GM12892 (cell line): ENCODE measurements at regions not wholly inside any gene's neighbourhood (a gene's known extent, or its start where the extent isn't known, plus 50 kb on each side); places are given as distances from the start of the nearest gene placed in this dataset.

ENCODE experiments used
- DNase-seq: peaks from one replicate; pipeline ENCODE4 v3.0.0; 2011; ENCODE audit not compliant: insufficient read length
- FAIRE-seq: peaks from 2 replicates; lab custom pipeline; 2011; peaks lifted over from hg19 to GRCh38; lab: Jason Lieb, UNC
- POLR2A ChIP-seq: IDR thresholded peaks from 2 replicates; pipeline ENCODE4 v1.6.1; 2011; ENCODE audit warnings: low read depth, low read length, control low read depth
- POLR2AphosphoS5 ChIP-seq: IDR thresholded peaks from 2 replicates; pipeline ENCODE4 v1.6.1; 2011; ENCODE audit warnings: low read depth, low read length, control low read depth
- TAF1 ChIP-seq: IDR thresholded peaks from 2 replicates; pipeline ENCODE4 v1.6.1; 2011; ENCODE audit warnings: low read depth, mild to moderate bottlenecking, control low read depth, low read length, borderline replicate concordance

DNA sequence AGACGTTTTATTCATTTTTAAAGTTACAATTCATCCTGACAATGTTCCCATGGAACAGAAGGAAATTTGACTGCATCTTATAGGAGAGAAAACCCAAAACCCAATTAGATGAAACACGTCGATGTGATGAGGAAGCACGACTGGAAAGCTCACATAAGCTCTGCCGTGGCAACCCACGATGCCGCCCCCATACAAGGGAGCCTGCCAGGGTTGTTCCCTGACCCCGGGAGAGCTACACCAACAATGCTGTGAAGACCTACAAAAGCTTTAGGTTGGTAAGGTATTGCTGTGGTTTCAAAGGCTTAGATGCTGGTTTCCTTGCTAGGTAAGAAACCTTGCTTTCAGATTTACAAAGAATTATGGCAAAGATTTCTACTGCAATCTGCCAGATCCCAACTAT, 393.1 kb downstream of the KLF12 start:
- FAIRE-seq (no peak), DNase-seq (no peak)
- TF ChIP-seq POLR2A = no peak
- no peak for TF ChIP-seq POLR2AphosphoS5
- TF ChIP-seq TAF1 = no peak

DNA sequence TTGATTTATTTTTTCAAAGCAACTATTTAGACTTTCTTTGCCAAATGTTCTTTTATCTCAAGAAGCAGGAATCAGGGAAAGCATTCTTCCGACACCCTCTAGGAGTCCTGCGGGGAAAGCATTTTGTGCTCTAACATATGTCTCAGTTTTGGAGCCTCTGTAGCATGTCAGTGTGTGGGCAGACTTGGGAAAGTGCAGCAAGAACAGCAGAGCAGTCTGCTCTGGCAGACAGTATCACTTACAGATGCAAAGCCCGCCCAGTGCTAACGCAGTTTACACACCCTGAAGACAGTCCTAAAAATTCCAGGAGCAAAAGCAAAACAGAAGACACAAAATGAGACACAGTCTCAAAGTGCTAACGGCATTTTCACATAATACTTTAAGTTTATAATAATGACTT, 393.5 kb downstream of the KLF12 start:
- TF ChIP-seq TAF1 (no peak), POLR2A (no peak), POLR2AphosphoS5 (no peak)
- FAIRE-seq = no peak

DNA sequence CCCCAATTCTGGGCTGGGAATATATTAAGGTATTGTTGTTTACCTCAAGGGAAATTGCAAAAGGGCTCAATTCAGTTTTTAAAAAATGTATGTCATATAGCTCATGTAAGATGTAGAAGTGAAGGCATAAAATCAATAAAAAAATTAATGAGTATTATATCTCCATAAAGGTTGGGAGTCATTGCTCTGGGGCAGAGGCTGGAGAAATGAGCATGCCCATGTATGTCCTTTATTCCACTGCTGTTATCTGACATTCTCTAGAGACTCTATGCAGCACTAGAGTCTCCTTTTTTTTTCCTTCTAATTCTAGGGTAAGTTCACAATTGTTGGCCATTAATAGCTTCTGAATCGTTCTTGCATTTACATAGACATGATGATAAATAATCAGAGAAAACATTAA, 394.8 kb downstream of the KLF12 start:
- TF ChIP-seq TAF1 (no peak), POLR2A (no peak), POLR2AphosphoS5 (no peak)
- no peak for DNase-seq
- no peak for FAIRE-seq

More for the DNA sequence above, 393.5 kb downstream of the KLF12 start:
- DNase-seq = no peak

DNA sequence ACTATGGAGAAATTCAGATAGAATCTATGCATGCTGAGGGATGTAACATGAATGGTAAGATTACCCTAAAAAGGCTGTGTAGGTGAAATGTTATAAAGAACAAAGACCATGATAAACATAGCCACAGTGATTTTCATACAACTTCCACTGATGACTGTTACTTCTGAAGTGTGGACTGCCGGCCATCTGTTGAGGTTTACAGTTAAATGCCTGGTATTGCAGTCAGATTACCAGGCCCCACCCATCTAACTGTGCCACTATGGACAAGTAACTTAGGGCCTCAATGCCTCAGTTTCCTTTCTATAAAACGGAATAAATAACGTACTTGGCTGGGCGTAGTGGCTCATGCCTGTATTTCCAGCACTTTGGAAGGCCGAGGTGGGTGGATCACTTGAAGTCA, 395.6 kb downstream of the KLF12 start:
- DNase-seq (no peak), FAIRE-seq (no peak)
- TF ChIP-seq POLR2A (no peak), TAF1 (no peak), POLR2AphosphoS5 (no peak)

DNA sequence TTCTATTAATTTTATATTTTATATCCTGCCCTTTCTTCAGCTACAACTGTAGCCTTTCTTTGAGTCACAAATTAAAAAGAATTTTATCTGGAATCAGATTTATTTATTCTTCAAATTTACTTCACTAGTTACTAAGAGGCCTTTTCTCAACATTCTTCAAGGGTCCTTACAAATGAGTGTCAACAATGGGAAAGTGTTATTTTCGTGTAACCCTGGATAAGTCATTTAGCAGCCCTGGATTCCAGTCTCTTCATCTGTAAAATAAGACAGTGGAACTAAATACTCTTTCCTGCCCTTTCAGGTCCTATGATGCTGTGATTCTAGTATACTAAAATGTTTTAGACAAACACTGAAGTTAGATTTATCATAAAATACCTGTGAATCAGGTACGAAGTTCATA, 397.0 kb downstream of the KLF12 start:
- DNase-seq (no peak), FAIRE-seq (no peak)
- TF ChIP-seq POLR2A = no peak

DNA sequence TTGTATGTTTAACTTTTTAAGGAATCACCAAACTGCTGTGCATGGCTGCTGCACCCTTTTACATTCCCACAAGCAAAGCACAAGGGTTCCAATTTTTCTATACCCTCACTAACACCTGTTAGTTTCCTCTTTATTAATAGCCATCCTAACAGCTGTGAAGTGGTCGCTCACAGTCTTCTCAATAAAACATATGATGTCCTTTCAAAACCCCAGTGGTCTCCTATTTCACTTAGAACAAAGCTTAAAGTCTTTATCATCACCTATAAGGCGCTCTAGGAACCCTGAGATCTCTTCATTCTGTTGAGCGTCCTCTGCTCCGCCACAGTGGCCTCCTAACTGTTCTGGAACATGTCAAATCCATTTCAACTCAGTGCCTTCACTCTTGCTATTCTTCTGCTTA, 400.5 kb downstream of the KLF12 start:
- no peak for DNase-seq
- TF ChIP-seq TAF1 = no peak
- no peak for TF ChIP-seq POLR2AphosphoS5
- TF ChIP-seq POLR2A = no peak
- no peak for FAIRE-seq

DNA sequence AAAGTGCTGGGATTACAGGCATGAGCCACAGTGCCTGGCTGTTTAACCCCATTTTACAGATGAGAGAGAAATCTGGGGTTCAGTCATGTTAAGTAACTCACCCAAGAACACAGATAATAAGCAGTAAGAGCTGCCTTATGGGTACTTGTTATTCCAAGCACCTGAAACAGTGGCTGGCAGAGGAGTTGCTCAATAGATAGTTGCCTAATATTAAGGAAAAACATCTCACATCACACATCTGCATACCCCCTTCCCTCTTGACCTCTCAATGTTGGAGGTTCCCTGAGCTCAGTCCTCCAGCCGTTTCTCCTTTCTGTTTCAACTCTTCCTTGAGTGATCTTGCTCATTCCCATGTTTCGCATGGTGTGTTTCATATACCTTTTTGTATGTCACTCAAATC, 401.9 kb downstream of the KLF12 start:
- FAIRE-seq = no peak
- no peak for TF ChIP-seq TAF1
- TF ChIP-seq POLR2A = no peak
- TF ChIP-seq POLR2AphosphoS5 = no peak
- DNase-seq = no peak

DNA sequence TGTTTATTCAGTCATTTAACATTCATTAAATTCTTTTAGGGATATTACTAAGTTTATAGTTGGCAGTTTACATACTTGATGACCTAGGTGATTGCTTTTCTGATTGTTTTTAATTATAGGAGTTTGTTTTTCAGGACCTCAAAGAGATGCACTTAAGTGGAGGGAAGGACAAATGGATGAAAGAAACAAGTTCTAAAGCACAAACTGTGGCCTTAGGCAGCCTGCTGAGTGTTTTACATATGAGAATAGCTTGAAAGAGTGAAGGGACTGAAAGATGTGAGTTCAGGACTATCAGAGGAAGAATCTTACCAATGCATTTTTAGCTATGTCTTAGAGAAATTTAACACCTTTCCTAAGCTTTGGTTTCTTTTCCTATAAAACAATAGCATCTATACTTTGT, 402.6 kb downstream of the KLF12 start:
- DNase-seq = no peak
- no peak for FAIRE-seq
- TF ChIP-seq TAF1 = no peak
- no peak for TF ChIP-seq POLR2AphosphoS5
- TF ChIP-seq POLR2A = no peak

DNA sequence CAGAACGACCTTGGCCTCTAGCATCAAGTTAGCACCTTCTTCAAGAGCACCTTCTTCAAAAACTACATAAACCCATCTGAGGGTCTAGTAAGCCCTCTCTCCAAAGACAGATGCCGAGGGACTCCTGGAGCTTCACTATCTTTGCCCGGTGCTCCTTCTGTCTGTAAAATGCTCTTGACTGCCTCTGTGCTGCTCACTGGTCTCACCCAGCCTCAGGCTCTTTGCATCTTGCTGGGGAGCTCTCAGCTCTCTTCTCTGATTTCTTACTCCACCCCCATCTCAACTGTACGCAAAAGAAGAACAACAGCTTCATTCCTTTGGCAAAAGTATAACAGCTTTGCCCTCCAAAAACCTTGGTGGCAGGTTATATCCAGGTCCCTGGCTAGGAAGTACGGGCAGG, 404.2 kb downstream of the KLF12 start:
- TF ChIP-seq TAF1 = no peak
- no peak for TF ChIP-seq POLR2AphosphoS5
- no peak for TF ChIP-seq POLR2A
- FAIRE-seq = no peak
- DNase-seq = no peak

DNA sequence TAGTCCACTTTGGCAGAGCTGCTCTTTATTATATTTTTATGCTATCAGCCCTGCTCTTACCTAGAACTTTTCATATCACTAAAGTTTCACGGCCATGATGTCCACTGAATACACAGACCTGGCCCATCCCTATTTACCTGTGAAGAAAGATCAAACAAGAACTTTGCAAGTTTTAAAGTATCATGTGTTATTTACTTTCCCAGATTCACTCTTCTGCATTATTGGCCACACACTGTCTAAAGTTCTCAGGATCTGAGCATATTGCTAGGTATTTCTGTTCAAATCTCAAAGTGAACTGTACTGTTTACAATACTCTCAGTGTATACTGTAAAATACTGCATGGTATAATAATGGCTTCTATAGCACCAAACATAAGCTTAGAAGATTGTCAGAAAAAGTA, 405.2 kb downstream of the KLF12 start:
- FAIRE-seq (no peak), DNase-seq (no peak)
- TF ChIP-seq POLR2AphosphoS5 (no peak), POLR2A (no peak), TAF1 (no peak)

DNA sequence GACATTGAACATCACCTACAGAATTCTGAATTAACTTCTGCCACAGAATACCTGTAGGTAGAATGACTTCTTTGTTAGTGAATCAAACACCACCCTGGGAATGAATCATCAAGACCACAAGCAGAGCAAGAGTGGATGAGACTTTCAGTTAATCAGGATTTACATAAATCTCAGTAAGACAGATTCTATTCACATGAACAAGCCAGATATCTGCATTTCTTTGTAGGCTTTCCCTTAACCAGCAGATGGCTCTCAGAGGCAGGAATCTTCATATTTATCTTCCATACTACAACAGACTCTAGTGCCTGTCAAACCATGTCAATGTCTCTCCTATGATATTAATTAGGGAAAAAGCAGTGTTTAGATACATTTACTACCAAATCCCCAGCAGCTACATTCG, 412.1 kb downstream of the KLF12 start:
- no peak for TF ChIP-seq POLR2AphosphoS5
- TF ChIP-seq TAF1 = no peak
- no peak for TF ChIP-seq POLR2A
- DNase-seq = no peak
- FAIRE-seq = peak; percentile 66

DNA sequence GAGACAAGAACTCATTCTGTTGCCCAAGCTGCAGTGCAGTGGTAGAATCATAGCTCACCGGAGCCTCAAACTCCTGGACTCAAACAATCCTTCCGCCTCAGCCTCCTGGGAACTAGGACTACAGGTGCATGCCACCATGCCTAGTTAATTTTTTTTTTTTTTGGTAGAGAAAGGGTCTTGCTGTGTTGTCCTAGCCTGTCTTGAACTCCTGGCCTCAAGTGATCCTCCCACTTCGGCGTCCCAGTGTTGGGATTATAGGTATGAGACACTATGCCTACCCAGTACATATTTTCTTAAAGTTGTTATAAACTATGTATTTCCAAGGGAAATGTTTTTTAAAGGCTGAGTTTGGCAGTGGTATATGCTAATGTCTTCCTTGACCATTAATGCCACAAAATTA, 412.6 kb downstream of the KLF12 start:
- TF ChIP-seq TAF1 (no peak), POLR2AphosphoS5 (no peak), POLR2A (no peak)
- DNase-seq = no peak
- FAIRE-seq = no peak

DNA sequence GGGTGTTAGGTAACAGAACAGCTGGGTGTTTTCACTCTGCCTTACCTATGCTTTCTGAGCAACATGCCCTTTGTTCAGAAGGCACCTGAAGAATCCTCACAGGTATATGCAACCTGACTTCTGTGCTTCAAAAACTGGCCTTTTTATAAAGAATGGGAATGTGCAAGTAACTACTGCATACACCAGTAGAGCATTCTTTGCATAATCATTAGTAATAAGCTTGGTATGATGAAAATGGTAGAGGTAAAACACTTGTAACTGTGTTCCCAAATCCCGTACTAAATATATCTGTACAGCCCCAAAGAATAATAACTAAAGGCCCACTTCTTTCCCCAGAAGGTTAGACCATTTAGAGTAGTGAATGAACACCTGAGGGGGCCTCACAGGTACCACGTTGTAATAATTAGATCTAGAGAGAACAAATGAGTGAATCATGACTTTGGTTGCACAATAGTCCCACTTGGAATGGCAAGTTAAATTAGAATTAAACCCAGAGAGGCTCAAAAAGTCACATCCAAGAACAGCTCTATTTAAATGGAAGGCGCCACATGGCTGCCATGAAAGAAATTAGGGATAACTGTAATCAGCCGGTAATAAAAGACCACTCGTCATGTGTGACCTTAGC, 413.9 kb downstream of the KLF12 start:
- no peak for FAIRE-seq
- DNase-seq = no peak
- no peak for TF ChIP-seq POLR2AphosphoS5
- TF ChIP-seq POLR2A = no peak
- TF ChIP-seq TAF1 = no peak
